ENCODE measurements at regions not wholly inside any gene's neighbourhood (a gene's known extent, or its start where the extent isn't known, plus 50 kb on each side); places are given as distances from the start of the nearest gene placed in this dataset.

GRCh38 chr4:54359919-54360650 is 131.0 kb downstream of the PDGFRA start:
- TF ChIP-seq POLR2AphosphoS5 (IDR thresholded peaks at IDR 0.05) (no peak), POLR2A (IDR thresholded peaks at IDR 0.05) (no peak), CTCF (IDR thresholded peaks at IDR 0.05) (no peak)

All from transverse colon (tissue), 4 donors.